Neural cell (in vitro differentiated cells): ENCODE measurements at regions not wholly inside any gene's neighbourhood (a gene's known extent, or its start where the extent isn't known, plus 50 kb on each side); places are given as distances from the start of the nearest gene placed in this dataset.

Experiments used
- H2AFZ ChIP-seq: fragments of 200-600, 300-800 bp; sonication (generic), shearing (Covaris generic); 2 replicates; pipeline ENCODE4 v1.6.0; 2014; ENCODE audit warnings: low read depth, mild to moderate bottlenecking, antibody characterized with exemption, low read length, moderate library complexity
- H3F3A ChIP-seq: fragments of 200-600 bp; shearing (Covaris generic); 2 replicates; pipeline ENCODE4 v1.6.1; 2016; ENCODE audit warnings: mild to moderate bottlenecking, moderate library complexity, mixed read lengths, antibody characterized with exemption, low read length; ENCODE audit not compliant: insufficient read depth, poor library complexity, severe bottlenecking
- H3K27ac ChIP-seq: fragments of 200-600, 300-800 bp; sonication (generic), shearing (Covaris generic); 2 replicates; pipeline ENCODE4 v1.5.1; 2014; ENCODE audit warnings: mild to moderate bottlenecking, low read length, moderate library complexity
- H3K27me3 ChIP-seq: fragments of 300-800, 200-600 bp; sonication (generic), shearing (Covaris generic); 2 replicates; pipeline ENCODE4 v1.6.0; 2014; ENCODE audit warnings: mild to moderate bottlenecking, low read depth, low read length, moderate library complexity; ENCODE audit not compliant: insufficient read depth
- H3K36me3 ChIP-seq: fragments of 300-800, 200-600 bp; sonication (generic), shearing (Covaris generic); 2 replicates; pipeline ENCODE4 v1.5.1; 2014; ENCODE audit warnings: mild to moderate bottlenecking, antibody characterized with exemption, low read length, moderate library complexity; ENCODE audit not compliant: insufficient read depth
- H3K4me2 ChIP-seq: fragments of 300-800, 200-600 bp; sonication (generic), shearing (Covaris generic); 2 replicates; pipeline ENCODE4 v1.6.0; 2014; ENCODE audit warnings: mild to moderate bottlenecking, low read length
- H3K4me3 ChIP-seq: fragments of 300-800, 200-600 bp; sonication (generic), shearing (Covaris generic); 2 replicates; pipeline ENCODE4 v1.5.1; 2014; ENCODE audit warnings: mild to moderate bottlenecking, low read length, moderate library complexity
- H3K79me2 ChIP-seq: fragments of 200-600 bp; shearing (Covaris generic); replicated peaks from 2 replicates; pipeline ENCODE4 v1.6.0; 2014; ENCODE audit warnings: mild to moderate bottlenecking, low read length, moderate library complexity; ENCODE audit not compliant: insufficient read depth
- H3K9ac ChIP-seq: fragments of 300-800, 200-600 bp; sonication (generic), shearing (Covaris generic); 2 replicates; pipeline ENCODE4 v1.6.1; 2016; ENCODE audit warnings: mild to moderate bottlenecking, low read length, mixed read lengths
- H3K9me2 ChIP-seq: fragments of 200-600 bp; shearing (Covaris generic); 2 replicates; pipeline ENCODE4 v1.6.1; 2016; ENCODE audit warnings: mild to moderate bottlenecking, low read length, mixed read lengths; ENCODE audit not compliant: insufficient read depth
- H3K9me3 ChIP-seq: fragments of 200-600, 300-800 bp; sonication (generic), shearing (Covaris generic); 2 replicates; pipeline ENCODE4 v1.6.1; 2016; ENCODE audit warnings: mild to moderate bottlenecking, mixed run types, low read length, moderate library complexity, mixed read lengths
- H4K20me1 ChIP-seq: fragments of 200-600 bp; shearing (Covaris generic); 2 replicates; pipeline ENCODE4 v1.6.1; 2016; ENCODE audit warnings: mild to moderate bottlenecking, mixed run types; ENCODE audit not compliant: insufficient read depth
- CTCF ChIP-seq: fragments of 450-650 bp; IDR thresholded peaks from 2 replicates; pipeline ENCODE4 v1.5.1; 2014; ENCODE audit warnings: antibody characterized with exemption, mild to moderate bottlenecking, moderate library complexity; ENCODE audit not compliant: poor library complexity, severe bottlenecking
- EP300 ChIP-seq: fragments of 450-650 bp; conservative IDR thresholded peaks from 2 replicates; pipeline ENCODE4 v1.6.1; 2014; ENCODE audit warnings: antibody characterized with exemption, mild to moderate bottlenecking, moderate library complexity; ENCODE audit not compliant: poor library complexity, severe bottlenecking
- EZH2 ChIP-seq: fragments of 200-600, 300-800 bp; shearing (Covaris generic), sonication (generic); IDR thresholded peaks from 2 replicates; pipeline ENCODE4 v1.6.1; 2014; ENCODE audit warnings: antibody characterized with exemption, low read length, borderline replicate concordance, mild to moderate bottlenecking; ENCODE audit not compliant: insufficient read depth, poor library complexity, severe bottlenecking
- MXI1 ChIP-seq: fragments of 450-650 bp; conservative IDR thresholded peaks from 2 replicates; pipeline ENCODE4 v1.6.1; 2014; ENCODE audit warnings: antibody characterized with exemption, mild to moderate bottlenecking; ENCODE audit not compliant: poor library complexity, severe bottlenecking
- POLR2AphosphoS5 ChIP-seq: IDR thresholded peaks from 2 replicates; pipeline ENCODE4 v1.6.1; 2012
- RAD21 ChIP-seq: fragments of 450-650 bp; conservative IDR thresholded peaks from 2 replicates; pipeline ENCODE4 v1.6.1; 2014; ENCODE audit warnings: antibody characterized with exemption, mild to moderate bottlenecking, moderate library complexity
- REST ChIP-seq: IDR thresholded peaks from 2 replicates; pipeline ENCODE4 v1.6.1; 2012; ENCODE audit warnings: borderline replicate concordance
- SMC3 ChIP-seq: fragments of 450-650 bp; conservative IDR thresholded peaks from 2 replicates; pipeline ENCODE4 v1.6.1; 2014; ENCODE audit warnings: antibody characterized with exemption, mild to moderate bottlenecking, moderate library complexity; ENCODE audit not compliant: poor library complexity
- TAF1 ChIP-seq: IDR thresholded peaks from 2 replicates; pipeline ENCODE4 v1.6.1; 2012; ENCODE audit warnings: low read depth

GRCh38 chr1:90339811-90340210, 344.9 kb downstream of the ZNF326 start:
- H2AFZ ChIP-seq: no peak overlapping the region

DNA sequence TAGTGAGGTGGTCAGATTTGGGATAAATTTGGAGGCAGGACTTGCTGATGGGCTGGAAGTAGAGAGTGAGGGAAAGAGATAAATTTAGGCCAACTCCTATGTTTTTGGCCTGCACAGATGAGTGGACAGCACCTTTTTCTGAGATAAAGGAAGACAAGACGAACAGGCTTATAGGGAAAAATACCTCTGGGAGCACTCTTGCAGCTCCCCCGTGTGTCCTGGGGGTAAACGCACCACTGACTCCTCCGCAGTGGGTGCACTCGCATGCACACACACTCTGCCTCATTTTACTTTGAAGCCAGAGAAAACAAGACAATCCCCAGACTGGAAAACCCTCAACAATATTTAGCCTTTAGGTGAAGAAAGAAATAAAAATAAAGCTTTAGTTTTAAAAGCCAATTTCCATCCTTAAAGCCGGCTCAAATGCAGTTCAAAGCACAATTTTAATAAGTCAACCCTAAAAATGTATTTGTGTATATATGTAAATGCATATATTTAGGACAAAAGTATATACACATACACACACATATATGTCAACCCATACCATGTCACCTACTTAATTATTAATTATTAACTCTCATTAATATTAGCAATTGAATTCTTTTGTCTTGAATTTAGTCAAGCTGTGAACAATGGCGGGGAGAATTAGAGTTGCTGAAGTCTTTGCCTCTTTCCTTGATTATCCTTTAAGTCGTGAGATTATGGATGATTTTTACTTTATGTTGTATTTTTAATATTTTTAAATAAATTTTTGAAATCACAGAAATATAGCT, 341.8 kb downstream of the ZNF326 start:
- H4K20me1 ChIP-seq: no peaks in the 10 kb centered on the region
- no peaks in the 10 kb centered on the region for H3K9me2 ChIP-seq
- H3K36me3 ChIP-seq: no peaks in the 10 kb centered on the region
- H2AFZ ChIP-seq: no peak overlapping the region
- no peaks in the 10 kb centered on the region for H3K9me3 ChIP-seq
- H3K9ac ChIP-seq: no peak overlapping the region
- no peaks in the 10 kb centered on the region for H3F3A ChIP-seq
- H3K79me2 ChIP-seq: no peaks in the 10 kb centered on the region
- no peak overlapping the region for H3K4me2 ChIP-seq
- H3K27me3 ChIP-seq: no peaks in the 10 kb centered on the region
- no peak overlapping the region for H3K4me3 ChIP-seq
- H3K27ac ChIP-seq: no peak overlapping the region
- TF ChIP-seq RAD21 (no peak), CTCF (no peak), TAF1 (no peak), EZH2 (no peak), REST (no peak)

More at GRCh38 chr1:90339811-90340210, 344.9 kb downstream of the ZNF326 start:
- Histone ChIP-seq H3K9me3 (no peaks in the 10 kb centered on the region), H3K9me2 (no peaks in the 10 kb centered on the region), H3K27ac (no peak overlapping the region), H4K20me1 (no peaks in the 10 kb centered on the region), H3K27me3 (no peaks in the 10 kb centered on the region), H3F3A (no peaks in the 10 kb centered on the region), H3K4me2 (no peak overlapping the region), H3K79me2 (no peaks in the 10 kb centered on the region), H3K9ac (no peak overlapping the region), H3K36me3 (no peaks in the 10 kb centered on the region), H3K4me3 (no peak overlapping the region)
- no peak for TF ChIP-seq EP300
- TF ChIP-seq MXI1: no peak
- TF ChIP-seq POLR2AphosphoS5: no peak
- no peak for TF ChIP-seq RAD21
- TF ChIP-seq REST: no peak
- no peak for TF ChIP-seq SMC3
- no peak for TF ChIP-seq TAF1
- no peak for TF ChIP-seq EZH2
- no peak for TF ChIP-seq CTCF
